WTC11 (cell line): ENCODE measurements at regions not wholly inside any gene's neighbourhood (a gene's known extent, or its start where the extent isn't known, plus 50 kb on each side); places are given as distances from the start of the nearest gene placed in this dataset.

Source experiments
- JUN ChIP-seq: sonication (generic); formaldehyde crosslinking; IDR thresholded peaks from 2 replicates; pipeline ENCODE4 v1.8.0; 2023; ENCODE audit warnings: mild to moderate bottlenecking, missing genetic modification reagents
- PRRX2 ChIP-seq: fragments of 250-450 bp; sonication (Bioruptor Pico); IDR thresholded peaks from 2 replicates; pipeline ENCODE4 v1.8.0; 2021; ENCODE audit warnings: mild to moderate bottlenecking
- SMAD3 ChIP-seq: sonication (generic); formaldehyde crosslinking; IDR thresholded peaks from 2 replicates; pipeline ENCODE4 v1.8.0; 2022; ENCODE audit warnings: missing genetic modification reagents, mild to moderate bottlenecking, borderline replicate concordance
- TP53 ChIP-seq: sonication (generic); formaldehyde crosslinking; IDR thresholded peaks from 2 replicates; pipeline ENCODE4 v1.8.1; 2023; ENCODE audit warnings: mild to moderate bottlenecking, missing genetic modification reagents
- ZNF263 ChIP-seq: sonication (generic); formaldehyde crosslinking; IDR thresholded peaks from 2 replicates; pipeline ENCODE4 v1.8.1; 2022; ENCODE audit warnings: low read depth, mild to moderate bottlenecking, moderate library complexity, missing genetic modification reagents
- ZNF317 ChIP-seq: sonication (generic); formaldehyde crosslinking; IDR thresholded peaks from 2 replicates; pipeline ENCODE4 v1.8.1; 2023; ENCODE audit warnings: low read depth, mild to moderate bottlenecking, moderate library complexity, missing genetic modification reagents, borderline replicate concordance
- ZNF423 ChIP-seq: fragments of 250-450 bp; sonication (Bioruptor Pico); IDR thresholded peaks from 2 replicates; pipeline ENCODE4 v2.1.2; 2022; ENCODE audit warnings: mild to moderate bottlenecking, moderate library complexity
- TF ChIP-seq, protein P1 (sequence below): sonication (generic); formaldehyde crosslinking; IDR thresholded peaks from 2 replicates; pipeline ENCODE4 v1.8.1; 2022; ENCODE audit warnings: low read depth, mild to moderate bottlenecking, moderate library complexity, missing genetic modification reagents, borderline replicate concordance
- TF ChIP-seq, protein P2 (sequence below): fragments of 200-600 bp; IDR thresholded peaks from 2 replicates; pipeline ENCODE4 v1.8.0; 2022; ENCODE audit warnings: antibody characterized with exemption
- TF ChIP-seq, protein P3 (sequence below): sonication (generic); formaldehyde crosslinking; IDR thresholded peaks from 2 replicates; pipeline ENCODE4 v1.8.1; 2022; ENCODE audit warnings: mild to moderate bottlenecking, moderate library complexity, missing genetic modification reagents

DNA sequence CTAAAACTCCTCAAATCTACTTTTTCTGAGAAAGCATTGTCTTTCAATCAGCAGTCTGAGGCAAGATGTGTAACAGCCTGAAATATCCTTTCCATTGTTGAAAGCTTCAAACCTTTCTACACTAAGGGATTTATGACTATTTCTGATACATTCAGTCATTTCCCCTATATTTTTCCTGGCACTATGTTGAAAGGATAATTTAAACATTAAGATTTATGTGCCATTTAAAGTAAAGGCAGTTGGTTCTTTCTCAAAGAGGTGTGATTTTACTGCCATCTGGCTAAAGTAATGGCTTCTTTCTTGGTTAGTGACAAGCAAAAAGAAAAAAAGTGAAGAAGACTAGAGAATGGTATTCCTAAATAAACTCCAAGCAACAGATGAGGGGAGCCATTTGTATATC is 249.6 kb upstream of the COL8A1 start:
- TF ChIP-seq JUN (CRISPR knock-in tag) (no peak), TP53 (no peak), ZNF317 (CRISPR knock-in tag) (no peak), SMAD3 (CRISPR knock-in tag) (no peak), ZNF423 (CRISPR knock-in tag) (no peak), ZNF263 (CRISPR knock-in tag) (no peak), PRRX2 (no peak)
- TF ChIP-seq, protein P1, sequence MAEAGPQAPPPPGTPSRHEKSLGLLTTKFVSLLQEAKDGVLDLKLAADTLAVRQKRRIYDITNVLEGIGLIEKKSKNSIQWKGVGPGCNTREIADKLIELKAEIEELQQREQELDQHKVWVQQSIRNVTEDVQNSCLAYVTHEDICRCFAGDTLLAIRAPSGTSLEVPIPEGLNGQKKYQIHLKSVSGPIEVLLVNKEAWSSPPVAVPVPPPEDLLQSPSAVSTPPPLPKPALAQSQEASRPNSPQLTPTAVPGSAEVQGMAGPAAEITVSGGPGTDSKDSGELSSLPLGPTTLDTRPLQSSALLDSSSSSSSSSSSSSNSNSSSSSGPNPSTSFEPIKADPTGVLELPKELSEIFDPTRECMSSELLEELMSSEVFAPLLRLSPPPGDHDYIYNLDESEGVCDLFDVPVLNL (CRISPR knock-in tag): no peak
- TF ChIP-seq, protein P2, sequence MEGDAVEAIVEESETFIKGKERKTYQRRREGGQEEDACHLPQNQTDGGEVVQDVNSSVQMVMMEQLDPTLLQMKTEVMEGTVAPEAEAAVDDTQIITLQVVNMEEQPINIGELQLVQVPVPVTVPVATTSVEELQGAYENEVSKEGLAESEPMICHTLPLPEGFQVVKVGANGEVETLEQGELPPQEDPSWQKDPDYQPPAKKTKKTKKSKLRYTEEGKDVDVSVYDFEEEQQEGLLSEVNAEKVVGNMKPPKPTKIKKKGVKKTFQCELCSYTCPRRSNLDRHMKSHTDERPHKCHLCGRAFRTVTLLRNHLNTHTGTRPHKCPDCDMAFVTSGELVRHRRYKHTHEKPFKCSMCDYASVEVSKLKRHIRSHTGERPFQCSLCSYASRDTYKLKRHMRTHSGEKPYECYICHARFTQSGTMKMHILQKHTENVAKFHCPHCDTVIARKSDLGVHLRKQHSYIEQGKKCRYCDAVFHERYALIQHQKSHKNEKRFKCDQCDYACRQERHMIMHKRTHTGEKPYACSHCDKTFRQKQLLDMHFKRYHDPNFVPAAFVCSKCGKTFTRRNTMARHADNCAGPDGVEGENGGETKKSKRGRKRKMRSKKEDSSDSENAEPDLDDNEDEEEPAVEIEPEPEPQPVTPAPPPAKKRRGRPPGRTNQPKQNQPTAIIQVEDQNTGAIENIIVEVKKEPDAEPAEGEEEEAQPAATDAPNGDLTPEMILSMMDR: no peak
- TF ChIP-seq, protein P3, sequence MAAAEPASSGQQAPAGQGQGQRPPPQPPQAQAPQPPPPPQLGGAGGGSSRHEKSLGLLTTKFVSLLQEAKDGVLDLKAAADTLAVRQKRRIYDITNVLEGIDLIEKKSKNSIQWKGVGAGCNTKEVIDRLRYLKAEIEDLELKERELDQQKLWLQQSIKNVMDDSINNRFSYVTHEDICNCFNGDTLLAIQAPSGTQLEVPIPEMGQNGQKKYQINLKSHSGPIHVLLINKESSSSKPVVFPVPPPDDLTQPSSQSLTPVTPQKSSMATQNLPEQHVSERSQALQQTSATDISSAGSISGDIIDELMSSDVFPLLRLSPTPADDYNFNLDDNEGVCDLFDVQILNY (CRISPR knock-in tag): no peak
